Activated CD4-positive, alpha-beta T cell treated with anti-CD3 and anti-CD28 coated beads, Interleukin-2, amount 50 U/mL, for 16 hours (primary cell): ENCODE measurements at regions not wholly inside any gene's neighbourhood (a gene's known extent, or its start where the extent isn't known, plus 50 kb on each side); places are given as distances from the start of the nearest gene placed in this dataset.

ENCODE experiments used
- DNase-seq: peaks from one replicate; pipeline ENCODE4 v3.0.0-alpha.2; 2020

GRCh38 chr10:124301736-124302135, 117.0 kb downstream of the OAT start:
- DNase-seq = no peak

DNA sequence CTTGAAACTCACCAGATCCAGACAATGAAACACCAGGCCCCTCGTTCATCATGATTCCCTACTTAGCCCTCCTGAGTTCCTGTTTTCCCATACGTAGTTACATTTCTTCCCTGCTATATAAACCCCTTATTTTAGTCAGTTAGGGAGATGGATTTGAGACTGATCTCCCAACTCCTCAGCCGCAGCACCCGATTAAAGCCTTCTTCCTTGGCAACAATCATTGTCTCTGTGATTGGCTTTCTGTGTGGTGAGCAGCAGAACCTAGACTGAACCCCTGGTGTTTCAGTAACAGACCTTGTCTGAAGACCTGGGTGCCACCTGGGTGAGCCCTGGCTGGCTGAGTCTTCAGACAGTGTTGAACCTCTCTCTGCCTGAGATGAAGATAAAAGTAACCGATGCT, 118.0 kb downstream of the OAT start:
- no peak for DNase-seq

- DNase-seq = no peak
These were observed 118.5 kb downstream of the OAT start for GRCh38 chr10:124300224-124300623.

DNA sequence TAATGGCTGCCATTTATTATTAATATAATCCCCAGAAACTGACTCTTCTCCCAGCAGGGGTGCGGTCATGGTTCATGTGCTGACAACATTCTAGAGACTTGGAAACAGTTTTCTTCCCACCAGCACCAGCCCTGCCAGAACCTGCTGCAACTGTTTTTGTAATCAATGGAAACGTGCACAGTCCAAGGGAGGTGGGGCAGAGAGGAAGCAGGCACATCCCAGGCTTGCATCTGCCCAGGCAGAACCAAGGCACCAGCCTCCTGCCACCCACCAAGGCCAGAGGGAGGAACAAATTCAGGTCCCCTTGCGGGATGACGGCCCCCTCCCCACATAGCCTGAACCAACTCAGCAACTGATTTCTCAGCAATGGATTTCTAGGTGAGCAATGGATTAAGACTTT, 119.0 kb downstream of the OAT start:
- DNase-seq = no peak

- DNase-seq = no peak
These were observed 119.8 kb downstream of the OAT start for GRCh38 chr10:124298891-124299290.

- no peak for DNase-seq
These were observed 121.6 kb downstream of the OAT start for GRCh38 chr10:124296813-124297788.

GRCh38 chr10:124296121-124296812, 122.5 kb downstream of the OAT start:
- DNase-seq = no peak

DNA sequence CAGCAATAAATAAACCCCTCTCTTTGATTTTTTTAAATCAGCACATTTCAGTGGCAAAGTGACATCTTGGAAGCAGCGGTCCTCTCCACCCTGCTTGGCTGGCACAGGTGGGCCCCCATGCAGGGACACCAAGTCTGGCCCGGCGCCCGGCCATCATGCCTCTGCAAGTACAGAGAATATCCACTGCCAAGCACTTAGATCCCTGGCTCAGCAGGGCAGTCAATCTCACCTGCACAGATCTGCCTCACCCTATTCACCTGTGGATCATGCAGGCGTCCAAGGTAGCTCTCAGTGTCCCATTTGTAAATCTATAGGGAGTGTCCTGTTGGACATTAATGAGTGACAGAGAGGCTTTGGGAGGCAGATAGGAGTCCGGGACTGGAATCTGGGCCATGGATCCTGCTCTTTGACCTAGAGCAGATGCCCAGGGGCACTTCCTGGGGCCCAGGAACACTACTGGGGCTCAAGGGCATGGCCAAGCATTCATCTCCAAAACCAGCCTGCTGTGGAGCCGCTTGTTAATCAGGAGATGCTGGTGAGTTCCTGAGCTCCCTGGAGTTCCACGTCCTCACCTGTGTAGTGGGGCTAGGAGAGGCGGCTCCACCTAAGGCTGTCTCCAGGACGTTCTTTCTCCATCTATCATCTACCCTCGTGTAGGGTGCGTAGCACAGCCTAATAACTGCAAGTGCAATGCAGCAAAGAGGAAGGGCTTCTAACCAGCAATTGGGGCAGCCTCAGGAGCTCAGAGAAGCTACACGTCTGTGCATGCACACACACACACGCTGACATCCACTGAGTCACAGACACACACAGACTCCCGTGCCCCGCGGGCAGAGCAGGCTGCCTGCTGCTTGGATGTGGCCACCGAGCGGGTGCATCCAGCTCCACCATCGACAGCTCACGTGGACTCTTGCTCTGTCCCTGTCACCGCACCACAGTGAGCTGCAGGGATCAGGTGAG, 123.6 kb downstream of the OAT start:
- no peak for DNase-seq

DNA sequence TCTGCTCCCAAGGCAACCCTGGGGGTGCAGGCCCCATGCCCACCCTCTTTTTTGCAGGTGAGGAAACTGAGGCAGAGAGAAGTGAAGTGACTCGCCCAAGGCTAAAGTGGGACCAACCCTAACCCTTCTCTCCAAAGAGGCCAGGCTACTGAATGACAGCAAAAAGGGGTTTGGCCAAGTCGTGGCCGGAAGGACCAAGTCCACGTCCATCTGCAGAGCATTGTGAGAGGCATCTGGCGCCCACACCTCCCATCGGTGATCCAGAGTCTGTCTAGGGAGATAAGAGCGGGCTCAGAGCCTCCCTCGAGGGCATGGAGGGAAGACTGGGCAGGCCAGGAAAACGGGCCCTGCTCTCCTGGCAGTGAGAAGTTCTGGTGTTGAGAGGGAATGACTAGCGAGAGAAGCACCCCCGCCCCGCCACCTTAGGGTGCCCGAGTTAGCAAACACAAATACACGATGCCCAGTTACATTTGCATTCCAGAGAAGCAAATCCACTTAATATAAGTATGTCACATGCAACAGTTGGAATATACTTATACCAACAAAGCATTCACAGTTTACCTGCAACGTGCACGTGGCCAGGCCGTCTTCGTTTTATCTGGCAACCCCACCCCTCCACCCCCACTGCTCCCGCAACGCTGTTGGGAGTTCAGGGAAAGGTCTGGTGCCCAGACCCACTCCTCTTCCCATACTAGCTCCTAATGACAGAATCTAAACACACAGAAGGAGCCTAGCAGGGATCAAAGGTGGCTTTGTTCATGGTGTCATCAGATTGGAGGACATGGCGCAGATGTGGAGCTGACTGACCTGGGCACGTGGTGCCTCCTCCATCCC, 124.9 kb downstream of the OAT start:
- DNase-seq = no peak

DNA sequence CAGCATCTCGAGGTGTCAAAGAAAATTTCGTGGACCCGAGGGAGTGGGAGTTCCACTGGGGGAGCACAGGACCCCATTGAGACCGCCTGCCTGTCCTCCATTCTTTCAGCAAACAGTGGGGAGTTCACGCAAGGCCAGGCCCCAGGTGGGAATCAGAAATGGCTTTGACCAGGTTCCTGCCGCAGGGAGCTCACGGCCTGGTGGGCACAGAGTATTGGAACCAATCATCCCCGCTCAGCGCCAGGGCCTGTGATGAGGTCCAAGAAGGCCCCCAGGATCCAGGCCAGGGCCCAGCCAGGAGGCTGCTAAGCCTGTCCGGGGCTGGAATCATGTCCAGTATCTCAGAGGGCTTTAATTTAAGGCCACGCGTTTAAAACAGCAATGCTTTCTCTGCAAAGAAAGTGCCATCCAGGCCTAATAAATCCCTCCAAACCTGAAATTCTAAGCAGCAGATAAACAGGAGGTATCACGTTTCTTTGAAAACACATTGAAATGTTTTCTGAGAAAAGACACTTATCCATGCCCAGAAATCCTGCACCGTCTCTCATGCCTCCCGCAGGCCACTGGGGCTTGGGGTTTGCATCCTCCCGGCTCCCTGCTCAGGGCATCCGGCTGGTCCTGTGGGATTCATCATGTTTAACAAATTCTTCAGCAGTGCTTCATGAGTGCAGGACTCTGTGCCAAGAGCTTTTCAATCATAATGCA, 125.7 kb downstream of the OAT start:
- DNase-seq = no peak

DNA sequence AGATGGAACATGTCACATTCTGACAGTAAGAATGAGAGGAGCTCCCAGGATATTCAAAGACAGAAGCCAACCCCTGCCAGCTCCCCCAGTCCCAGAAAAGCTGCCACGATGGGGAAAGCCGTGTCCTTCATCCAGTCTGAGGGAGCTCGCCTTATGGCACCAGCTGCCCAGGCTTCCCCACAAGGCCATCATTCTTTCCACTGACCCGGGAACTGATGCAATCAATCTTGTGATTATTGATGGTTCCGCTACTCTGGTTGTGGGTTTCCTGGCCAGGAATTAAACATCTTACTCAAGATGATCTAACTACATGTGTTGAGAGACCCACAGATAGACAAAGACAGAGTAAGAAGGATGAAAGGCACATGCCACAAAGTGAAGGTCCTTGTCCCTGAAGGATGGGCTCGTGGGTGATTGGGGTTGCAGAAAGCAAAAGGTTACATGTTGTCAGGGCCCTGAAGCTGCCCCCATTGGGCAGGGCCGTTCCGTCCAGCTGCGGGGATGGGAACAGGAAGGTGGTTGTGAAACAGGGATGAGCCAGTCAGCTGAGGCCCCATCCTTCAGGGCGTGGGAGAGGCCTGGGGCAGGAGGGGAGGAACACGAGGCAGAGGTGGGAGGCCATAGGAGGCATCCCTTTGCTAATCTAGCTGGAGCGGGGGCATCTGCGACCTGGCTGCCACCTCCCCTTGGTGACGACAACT, 127.6 kb downstream of the OAT start:
- DNase-seq = no peak

GRCh38 chr10:124289851-124290795, 128.6 kb downstream of the OAT start:
- DNase-seq = peak; percentile 27

DNA sequence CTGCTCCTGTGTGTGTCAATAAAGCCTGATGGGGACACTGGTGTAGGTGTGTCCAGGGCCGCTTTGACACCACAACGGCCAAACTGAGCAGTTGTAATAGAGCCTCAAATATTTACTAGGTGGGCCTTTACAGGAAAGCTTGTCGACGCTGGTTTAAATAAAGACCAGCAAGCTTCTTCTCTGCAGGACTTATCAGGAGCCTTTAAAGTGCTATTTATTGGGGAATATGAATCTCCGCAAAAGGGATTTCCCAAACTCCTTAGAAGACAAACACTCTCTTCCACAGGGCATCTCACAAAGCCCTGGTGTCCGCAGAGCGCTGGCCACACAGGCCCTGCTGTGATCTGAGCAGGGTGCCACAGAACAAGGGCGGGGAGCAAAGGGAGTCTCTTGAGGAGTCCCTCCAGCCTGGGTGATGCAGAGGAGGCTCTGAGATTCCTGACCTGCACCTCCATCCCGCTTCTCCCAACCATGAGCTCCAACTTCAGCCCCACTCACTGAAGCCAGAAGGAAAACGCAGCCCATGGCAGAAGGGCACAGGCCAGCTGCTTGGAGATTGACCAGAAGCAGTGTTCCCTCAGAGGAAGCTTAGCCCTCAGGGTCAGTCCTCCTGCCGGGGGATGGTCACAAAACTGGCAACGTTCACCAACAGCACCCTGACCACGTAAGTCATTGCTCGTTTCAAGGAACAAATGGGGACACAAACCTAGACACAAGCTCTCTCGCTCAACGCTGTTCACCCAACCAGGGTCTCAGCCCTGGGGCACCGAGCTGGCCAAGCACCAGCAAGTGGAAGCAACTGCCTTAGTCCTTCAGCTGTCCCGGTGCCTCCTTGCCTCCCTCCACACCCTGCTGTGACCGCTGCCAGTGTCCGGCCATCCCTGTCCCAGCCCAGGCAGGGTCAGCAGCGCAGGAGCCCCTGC, 129.5 kb downstream of the OAT start:
- DNase-seq = no peak

- DNase-seq = no peak
These were observed 130.2 kb downstream of the OAT start for GRCh38 chr10:124288486-124288885.

GRCh38 chr10:124287791-124288190, 130.9 kb downstream of the OAT start:
- DNase-seq = no peak

DNA sequence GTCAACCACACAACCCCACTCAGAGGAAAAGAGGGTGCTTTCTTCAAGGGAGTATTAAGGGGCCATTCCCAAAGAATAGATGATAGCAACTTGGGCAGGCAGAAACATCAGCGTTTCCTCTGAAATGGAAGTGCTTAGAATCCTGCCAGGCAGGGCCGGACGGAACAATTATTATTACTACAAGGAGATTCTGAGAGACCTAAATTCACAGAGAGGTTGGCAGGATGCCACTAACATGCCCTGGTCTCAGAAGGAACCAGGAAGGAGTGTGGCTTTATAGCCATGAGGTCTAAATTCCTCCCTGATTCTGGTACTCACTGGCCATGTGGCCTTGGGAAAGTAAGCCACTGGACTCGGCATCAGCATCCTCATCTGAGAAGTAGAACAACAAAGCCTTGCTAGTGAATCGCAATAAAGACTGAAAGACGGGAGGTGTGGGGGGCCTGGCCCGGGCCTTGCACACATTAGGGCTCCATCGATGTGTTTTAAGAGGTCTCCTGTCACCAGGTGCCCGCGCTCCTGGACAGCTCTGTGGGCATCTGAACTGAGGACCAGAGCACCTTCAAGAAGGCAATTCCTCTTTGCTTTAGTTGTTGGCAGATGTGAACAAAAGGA, 131.5 kb downstream of the OAT start:
- no peak for DNase-seq

GRCh38 chr10:124286621-124287020, 132.1 kb downstream of the OAT start:
- no peak for DNase-seq
